ENCODE measurements at regions not wholly inside any gene's neighbourhood (a gene's known extent, or its start where the extent isn't known, plus 50 kb on each side); places are given as distances from the start of the nearest gene placed in this dataset.

GRCh38 chr22:25508761-25509321, 55.6 kb upstream of the GRK3 start:
- Mint-ChIP-seq H3K9me3 (no peaks in the 10 kb centered on the region), H3K27me3 (ENCODE audit: insufficient read depth, low read depth, poor library complexity) (no peaks in the 10 kb centered on the region), H3K36me3 (ENCODE audit: low read depth) (peaks cover 6% of the 10 kb centered on the region; the same call in 1 of the 3 replicates), H3K4me3 (no peak overlapping the region), H3K27ac (0 out of 2 replicates have a peak overlapping the region, but pooled peaks have one; percentile 22), H3K4me1 (peaks cover 22% of the 10 kb centered on the region)
- H3K27me3 ChIP-seq (ENCODE audit: insufficient read depth), result no peaks in the 10 kb centered on the region
- H4K20me1 ChIP-seq (replicated peaks; ENCODE audit: insufficient read depth), result no peaks in the 10 kb centered on the region
- no peaks in the 10 kb centered on the region for H3F3A ChIP-seq (replicated peaks; ENCODE audit: low read depth)
- H3K4me1 ChIP-seq (ENCODE audit: insufficient read depth), result peaks cover 14% of the 10 kb centered on the region
- H2AFZ ChIP-seq, result no peak overlapping the region
- no peak for TF ChIP-seq REST (IDR thresholded peaks at IDR 0.05; ENCODE audit: unreplicated experiment)
- TF ChIP-seq NANOG (IDR thresholded peaks at IDR 0.05; ENCODE audit: borderline replicate concordance), result no peak
- no peak for TF ChIP-seq ZNF114 (CRISPR knock-in tag; IDR thresholded peaks at IDR 0.05)
- no peak for TF ChIP-seq STAT1 (IDR thresholded peaks at IDR 0.05; ENCODE audit: unreplicated experiment)
- no peak for TF ChIP-seq POLR2AphosphoS5 (IDR thresholded peaks at IDR 0.05; ENCODE audit: low read depth)
- no peak for TF ChIP-seq ZNF462 (CRISPR knock-in tag; IDR thresholded peaks at IDR 0.05)
- TF ChIP-seq EZH2 (IDR thresholded peaks at IDR 0.05; ENCODE audit: low read depth, unreplicated experiment), result no peak
- TF ChIP-seq, protein P1, sequence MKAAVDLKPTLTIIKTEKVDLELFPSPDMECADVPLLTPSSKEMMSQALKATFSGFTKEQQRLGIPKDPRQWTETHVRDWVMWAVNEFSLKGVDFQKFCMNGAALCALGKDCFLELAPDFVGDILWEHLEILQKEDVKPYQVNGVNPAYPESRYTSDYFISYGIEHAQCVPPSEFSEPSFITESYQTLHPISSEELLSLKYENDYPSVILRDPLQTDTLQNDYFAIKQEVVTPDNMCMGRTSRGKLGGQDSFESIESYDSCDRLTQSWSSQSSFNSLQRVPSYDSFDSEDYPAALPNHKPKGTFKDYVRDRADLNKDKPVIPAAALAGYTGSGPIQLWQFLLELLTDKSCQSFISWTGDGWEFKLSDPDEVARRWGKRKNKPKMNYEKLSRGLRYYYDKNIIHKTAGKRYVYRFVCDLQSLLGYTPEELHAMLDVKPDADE (IDR thresholded peaks at IDR 0.05), result no peak
- TF ChIP-seq JUNB (IDR thresholded peaks at IDR 0.05; ENCODE audit: unreplicated experiment), result no peak
- H3K27ac ChIP-seq (ENCODE audit: low read depth), result no peak overlapping the region; the same call in 1 of the 2 replicates
- H3K4me3 ChIP-seq, result no peak overlapping the region
- no peak overlapping the region for H3K4me2 ChIP-seq
- H3K36me3 ChIP-seq (ENCODE audit: insufficient read depth), result no peaks in the 10 kb centered on the region; the same call in 1 of the 2 replicates
- 0 out of 2 replicates have a peak, but pooled peaks cover 2% of the 10 kb centered on the region for H3K9me2 ChIP-seq (ENCODE audit: insufficient read depth)
- DNase-seq (ENCODE audit: low spot score) (no peak), ATAC-seq (no peak)
- H3K79me2 ChIP-seq (replicated peaks; ENCODE audit: insufficient read depth), result no peaks in the 10 kb centered on the region

All from GM23338 (cell line).